Activated naive CD4-positive, alpha-beta T cell treated with anti-CD3 and anti-CD28 coated beads, Interleukin-2, amount 50 U/mL, for 24 hours (primary cell): ENCODE measurements at regions not wholly inside any gene's neighbourhood (a gene's known extent, or its start where the extent isn't known, plus 50 kb on each side); places are given as distances from the start of the nearest gene placed in this dataset.

Source experiments
- H3K27ac Mint-ChIP-seq: one replicate; pipeline ENCODE4 v1.8.0; 2021; ENCODE audit warnings: mild to moderate bottlenecking, mixed read lengths
- H3K27me3 Mint-ChIP-seq: one replicate; pipeline ENCODE4 v1.8.0; 2021; ENCODE audit warnings: mixed read lengths
- H3K36me3 Mint-ChIP-seq: one replicate; pipeline ENCODE4 v1.8.0; 2021; ENCODE audit warnings: mixed read lengths
- H3K4me1 Mint-ChIP-seq: one replicate; pipeline ENCODE4 v1.8.0; 2021; ENCODE audit warnings: mixed read lengths
- H3K4me3 Mint-ChIP-seq: one replicate; pipeline ENCODE4 v1.8.0; 2021; ENCODE audit warnings: mild to moderate bottlenecking, mixed read lengths
- H3K9me3 Mint-ChIP-seq: one replicate; pipeline ENCODE4 v1.8.0; 2021; ENCODE audit warnings: mixed read lengths

- H3K4me1 Mint-ChIP-seq = peaks cover 34% of the 10 kb centered on the region
- H3K27ac Mint-ChIP-seq = no peak overlapping the region
- H3K4me3 Mint-ChIP-seq = no peak overlapping the region
- no peaks in the 10 kb centered on the region for H3K9me3 Mint-ChIP-seq
- no peaks in the 10 kb centered on the region for H3K27me3 Mint-ChIP-seq
- no peaks in the 10 kb centered on the region for H3K36me3 Mint-ChIP-seq
These were observed 53.9 kb downstream of the BARX1 start for GRCh38 chr9:93900971-93901861.

DNA sequence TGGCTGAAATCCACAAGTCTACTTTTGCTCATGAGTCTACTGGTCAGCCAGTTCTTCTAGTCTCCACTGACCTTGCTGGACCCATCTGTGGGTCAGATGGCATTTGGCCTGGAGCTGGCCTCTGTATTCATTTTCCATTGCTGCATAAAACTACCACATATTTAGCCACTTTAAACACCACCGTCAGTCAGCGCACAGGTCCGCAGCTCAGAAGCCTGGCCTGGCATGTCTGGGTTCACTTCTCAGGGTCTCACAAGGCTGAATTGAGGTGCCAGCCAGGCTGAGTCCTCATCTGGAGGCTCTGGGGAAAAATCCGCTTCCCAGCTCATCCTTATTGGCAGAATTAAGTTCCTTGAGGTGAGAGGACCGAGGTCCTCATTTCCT, 54.7 kb downstream of the BARX1 start:
- Mint-ChIP-seq H3K9me3 (no peaks in the 10 kb centered on the region), H3K4me3 (no peak overlapping the region), H3K27me3 (no peaks in the 10 kb centered on the region), H3K36me3 (no peaks in the 10 kb centered on the region), H3K27ac (no peak overlapping the region), H3K4me1 (peaks cover 34% of the 10 kb centered on the region)

DNA sequence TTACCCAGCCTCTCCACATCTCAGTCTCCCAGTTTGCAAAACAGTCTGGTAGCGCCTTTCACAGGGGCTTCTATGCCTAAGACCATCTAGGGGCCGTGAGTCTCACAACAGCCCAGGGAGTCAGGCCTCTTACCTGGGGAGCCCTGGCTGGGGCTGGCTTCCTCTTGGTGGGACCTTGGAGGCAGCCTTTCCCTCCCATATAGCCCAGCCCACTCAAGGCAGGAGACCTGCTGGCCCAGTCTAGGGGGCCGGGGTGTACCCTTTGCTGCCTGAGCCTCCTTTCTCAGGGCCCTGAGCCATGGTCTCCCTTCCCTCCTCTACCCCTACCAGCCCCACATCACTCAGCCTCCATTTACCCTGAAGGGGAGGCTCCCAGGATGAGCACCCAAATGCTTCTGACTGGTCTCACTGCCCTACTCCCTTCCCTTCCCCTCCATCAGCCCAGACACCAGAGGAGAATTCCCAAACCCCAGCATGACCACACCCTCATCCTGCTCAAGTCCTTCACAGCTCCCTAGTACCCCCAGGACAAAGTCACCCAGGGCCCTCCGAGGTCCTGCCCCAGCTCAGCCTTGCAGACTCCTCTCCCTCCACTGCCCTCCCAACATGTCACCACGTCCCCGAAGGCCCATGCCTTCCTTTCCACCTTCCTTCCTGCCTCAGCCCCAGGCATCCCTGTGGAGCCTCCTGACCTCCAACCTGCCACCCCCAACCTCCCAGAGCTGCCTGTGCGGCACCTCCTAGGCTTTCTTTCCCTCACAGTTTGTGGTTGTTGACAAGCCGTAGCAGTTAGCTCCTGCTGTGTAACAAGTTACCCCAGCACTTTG, 55.3 kb downstream of the BARX1 start:
- H3K9me3 Mint-ChIP-seq = no peaks in the 10 kb centered on the region
- peaks cover 34% of the 10 kb centered on the region for H3K4me1 Mint-ChIP-seq
- no peaks in the 10 kb centered on the region for H3K27me3 Mint-ChIP-seq
- H3K36me3 Mint-ChIP-seq = no peaks in the 10 kb centered on the region
- no peak overlapping the region for H3K4me3 Mint-ChIP-seq
- peak overlapping the region; percentile 41 for H3K27ac Mint-ChIP-seq

- H3K4me1 Mint-ChIP-seq = peaks cover 34% of the 10 kb centered on the region
- no peaks in the 10 kb centered on the region for H3K9me3 Mint-ChIP-seq
- no peaks in the 10 kb centered on the region for H3K27me3 Mint-ChIP-seq
- no peak overlapping the region for H3K27ac Mint-ChIP-seq
- H3K4me3 Mint-ChIP-seq = peak overlapping the region; percentile 11
- H3K36me3 Mint-ChIP-seq = no peaks in the 10 kb centered on the region
These were observed 56.4 kb downstream of the BARX1 start for GRCh38 chr9:93898502-93899426.

GRCh38 chr9:93898026-93898425, 57.1 kb downstream of the BARX1 start:
- peak overlapping the region; percentile 11 for H3K4me3 Mint-ChIP-seq
- H3K9me3 Mint-ChIP-seq = peaks cover under 1% of the 10 kb centered on the region
- H3K4me1 Mint-ChIP-seq = peaks cover 34% of the 10 kb centered on the region
- H3K27ac Mint-ChIP-seq = peak overlapping the region; percentile 66
- H3K27me3 Mint-ChIP-seq = no peaks in the 10 kb centered on the region
- peaks cover under 1% of the 10 kb centered on the region for H3K36me3 Mint-ChIP-seq

- Mint-ChIP-seq H3K36me3 (peaks cover 1% of the 10 kb centered on the region), H3K27me3 (no peaks in the 10 kb centered on the region), H3K4me1 (peaks cover 34% of the 10 kb centered on the region), H3K9me3 (peaks cover 5% of the 10 kb centered on the region), H3K4me3 (peak overlapping the region; percentile 31), H3K27ac (peak overlapping the region; percentile 26)
These were observed 57.8 kb downstream of the BARX1 start for GRCh38 chr9:93897075-93897970.

GRCh38 chr9:93896496-93897033, 58.6 kb downstream of the BARX1 start:
- Mint-ChIP-seq H3K4me1 (peaks cover 34% of the 10 kb centered on the region), H3K36me3 (peaks cover 1% of the 10 kb centered on the region), H3K9me3 (peaks cover 5% of the 10 kb centered on the region), H3K27ac (no peak overlapping the region), H3K27me3 (no peaks in the 10 kb centered on the region), H3K4me3 (no peak overlapping the region)

DNA sequence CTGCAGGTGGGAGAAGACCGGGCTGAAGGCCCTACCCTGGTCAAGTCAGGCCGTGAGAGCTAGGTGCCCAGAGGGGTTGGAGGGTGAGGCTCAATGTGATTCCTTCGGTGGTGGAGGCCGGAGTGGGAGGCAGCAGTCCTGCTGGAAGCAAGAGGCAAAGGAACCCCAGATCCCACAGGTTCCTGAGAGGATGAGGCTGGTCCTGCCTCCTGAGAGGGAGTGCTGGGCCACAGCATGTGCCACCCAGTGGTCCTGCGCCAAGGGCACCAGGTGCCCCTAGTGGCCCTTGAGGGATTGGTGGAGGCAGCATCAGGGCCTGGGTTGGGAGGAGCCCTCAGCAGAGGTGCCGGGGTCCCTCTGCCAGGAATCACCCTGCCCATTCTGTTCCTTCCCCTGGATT, 59.1 kb downstream of the BARX1 start:
- Mint-ChIP-seq H3K27ac (no peak overlapping the region), H3K27me3 (no peaks in the 10 kb centered on the region), H3K36me3 (peaks cover 1% of the 10 kb centered on the region), H3K4me3 (no peak overlapping the region), H3K9me3 (peaks cover 5% of the 10 kb centered on the region), H3K4me1 (peaks cover 34% of the 10 kb centered on the region)

- Mint-ChIP-seq H3K27ac (no peak overlapping the region), H3K36me3 (peaks cover 1% of the 10 kb centered on the region), H3K4me1 (peaks cover 34% of the 10 kb centered on the region), H3K27me3 (no peaks in the 10 kb centered on the region), H3K9me3 (peaks cover 5% of the 10 kb centered on the region), H3K4me3 (no peak overlapping the region)
These were observed 59.6 kb downstream of the BARX1 start for GRCh38 chr9:93895535-93895934.

- Mint-ChIP-seq H3K27me3 (no peaks in the 10 kb centered on the region), H3K27ac (no peak overlapping the region), H3K9me3 (peaks cover 5% of the 10 kb centered on the region), H3K4me3 (no peak overlapping the region), H3K4me1 (peaks cover 28% of the 10 kb centered on the region), H3K36me3 (peaks cover 1% of the 10 kb centered on the region)
These were observed 60.5 kb downstream of the BARX1 start for GRCh38 chr9:93894691-93895079.

DNA sequence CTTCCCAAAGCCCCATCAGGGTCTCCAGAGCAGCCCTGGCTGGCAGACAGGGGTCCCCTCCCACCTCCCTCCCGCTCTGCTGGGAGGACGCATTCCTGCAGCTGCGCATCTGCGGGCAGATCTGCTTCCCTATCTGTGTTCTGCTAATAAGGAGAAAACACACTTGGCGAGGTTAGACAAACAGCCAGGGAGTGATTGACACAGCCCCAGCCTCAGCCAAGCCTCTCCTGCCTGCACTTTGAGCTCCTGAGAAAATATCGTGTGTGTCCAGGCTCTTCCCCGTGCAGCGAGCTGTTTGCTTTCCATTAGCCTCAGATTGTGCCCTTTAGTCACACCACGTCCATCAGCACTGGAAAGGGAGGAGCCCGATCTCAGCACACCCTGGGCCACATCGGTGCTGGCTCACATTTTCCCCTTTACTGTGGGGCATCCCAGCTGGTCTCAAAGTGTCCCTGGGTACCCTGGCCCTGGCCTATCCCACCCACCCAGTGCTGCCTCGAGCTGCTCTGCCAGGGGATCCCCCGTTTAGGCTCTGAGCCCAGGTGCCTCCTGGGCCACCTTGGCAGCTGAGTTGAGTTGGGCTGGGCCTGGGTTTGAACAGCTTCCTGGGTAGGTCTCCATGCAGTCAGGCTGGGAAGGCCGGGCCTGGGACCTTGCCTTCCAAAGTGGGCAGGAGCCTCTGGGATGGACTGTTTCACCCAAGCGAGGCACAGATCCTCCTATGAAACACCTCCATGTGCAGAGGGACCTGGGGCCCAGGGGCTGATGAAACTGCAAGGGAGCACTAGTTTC, 61.1 kb downstream of the BARX1 start:
- Mint-ChIP-seq H3K36me3 (peaks cover 1% of the 10 kb centered on the region), H3K4me3 (no peak overlapping the region), H3K4me1 (peaks cover 24% of the 10 kb centered on the region), H3K9me3 (peaks cover 5% of the 10 kb centered on the region), H3K27me3 (no peaks in the 10 kb centered on the region), H3K27ac (no peak overlapping the region)

- peaks cover 5% of the 10 kb centered on the region for H3K9me3 Mint-ChIP-seq
- H3K4me1 Mint-ChIP-seq = peaks cover 15% of the 10 kb centered on the region
- H3K27me3 Mint-ChIP-seq = no peaks in the 10 kb centered on the region
- no peak overlapping the region for H3K4me3 Mint-ChIP-seq
- H3K27ac Mint-ChIP-seq = no peak overlapping the region
- peaks cover 1% of the 10 kb centered on the region for H3K36me3 Mint-ChIP-seq
These were observed 62.0 kb downstream of the BARX1 start for GRCh38 chr9:93893194-93893593.

- Mint-ChIP-seq H3K9me3 (peaks cover 5% of the 10 kb centered on the region), H3K27me3 (no peaks in the 10 kb centered on the region), H3K36me3 (peaks cover 1% of the 10 kb centered on the region), H3K4me3 (no peak overlapping the region), H3K27ac (no peak overlapping the region), H3K4me1 (peaks cover 11% of the 10 kb centered on the region)
These were observed 62.4 kb downstream of the BARX1 start for GRCh38 chr9:93892748-93893147.
